ENCODE measurements at regions not wholly inside any gene's neighbourhood (a gene's known extent, or its start where the extent isn't known, plus 50 kb on each side); places are given as distances from the start of the nearest gene placed in this dataset.

GRCh38 chr3:111249421-111249820 is 177.8 kb downstream of the NECTIN3 start (continued):
- TF ChIP-seq CTCF (conservative IDR thresholded peaks at IDR 0.05; ENCODE audit: low read depth in 2 of 2), result no peak

GRCh38 chr3:111252779-111253178 is 181.2 kb downstream of the NECTIN3 start:
- TF ChIP-seq EZH2phosphoT487 (IDR thresholded peaks at IDR 0.05; ENCODE audit: unreplicated experiment), result no peak
- no peak for TF ChIP-seq EZH2 (IDR thresholded peaks at IDR 0.05; ENCODE audit: low read depth, unreplicated experiment)
- no peak for TF ChIP-seq ZNF331 (CRISPR knock-in tag; IDR thresholded peaks at IDR 0.05; ENCODE audit: low read depth)
- peak; percentile 45 to 60 for TF ChIP-seq CTCF (conservative IDR thresholded peaks at IDR 0.05; ENCODE audit: low read depth in 2 of 2)
- TF ChIP-seq ZNF114 (CRISPR knock-in tag; IDR thresholded peaks at IDR 0.05), result no peak
- no peak for TF ChIP-seq NANOG (IDR thresholded peaks at IDR 0.05; ENCODE audit: borderline replicate concordance)
- Histone ChIP-seq H3F3A (replicated peaks; ENCODE audit: low read depth) (no peaks in the 10 kb centered on the region), H3K36me3 (ENCODE audit: insufficient read depth) (no peaks in the 10 kb centered on the region), H4K20me1 (replicated peaks; ENCODE audit: insufficient read depth) (no peaks in the 10 kb centered on the region), H3K4me3 (no peak overlapping the region), H3K4me2 (no peak overlapping the region), H3K4me1 (ENCODE audit: insufficient read depth) (no peaks in the 10 kb centered on the region), H3K9me2 (ENCODE audit: insufficient read depth) (peaks cover 4% of the 10 kb centered on the region; the same call in 1 of the 2 replicates), H2AFZ (peak overlapping the region; percentile 43; the same call in 1 of the 2 replicates), H3K27ac (ENCODE audit: low read depth) (no peak overlapping the region), H3K27me3 (ENCODE audit: insufficient read depth) (no peaks in the 10 kb centered on the region), H3K79me2 (replicated peaks; ENCODE audit: insufficient read depth) (no peaks in the 10 kb centered on the region)
- Mint-ChIP-seq H3K4me3 (no peak overlapping the region), H3K9me3 (no peaks in the 10 kb centered on the region), H3K27me3 (ENCODE audit: insufficient read depth, low read depth, poor library complexity) (no peaks in the 10 kb centered on the region), H3K4me1 (no peaks in the 10 kb centered on the region), H3K27ac (no peak overlapping the region), H3K36me3 (ENCODE audit: low read depth) (no peaks in the 10 kb centered on the region)
- DNase-seq (ENCODE audit: low spot score) (peak; percentile 60), ATAC-seq (peak; percentile 66; the same call in 2 of the 3 replicates)

DNA sequence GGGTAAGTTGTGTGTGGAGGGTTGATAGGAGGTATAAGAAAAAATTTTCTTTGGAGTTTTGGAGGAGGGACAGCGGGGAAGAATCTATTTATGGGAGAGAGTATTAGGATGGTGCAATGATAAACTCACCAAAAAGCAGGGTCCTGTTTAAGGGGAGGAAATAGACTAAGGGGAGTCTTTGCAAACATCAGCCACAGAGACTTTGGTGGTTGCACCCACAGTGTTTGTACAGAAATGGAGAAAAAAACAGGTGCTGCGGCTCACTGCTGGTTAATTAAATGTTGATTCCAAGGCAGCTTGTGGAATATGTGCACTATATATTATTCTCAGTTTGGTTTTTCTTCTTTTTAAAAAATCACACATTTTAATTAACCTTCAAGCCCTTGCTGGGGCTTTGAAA is 182.1 kb downstream of the NECTIN3 start:
- Histone ChIP-seq H3K36me3 (ENCODE audit: insufficient read depth) (no peaks in the 10 kb centered on the region), H3K4me3 (no peak overlapping the region), H2AFZ (no peak overlapping the region; the same call in 1 of the 2 replicates), H3K4me2 (no peak overlapping the region), H3F3A (replicated peaks; ENCODE audit: low read depth) (no peaks in the 10 kb centered on the region), H3K79me2 (replicated peaks; ENCODE audit: insufficient read depth) (no peaks in the 10 kb centered on the region), H4K20me1 (replicated peaks; ENCODE audit: insufficient read depth) (no peaks in the 10 kb centered on the region), H3K27me3 (ENCODE audit: insufficient read depth) (no peaks in the 10 kb centered on the region), H3K4me1 (ENCODE audit: insufficient read depth) (no peaks in the 10 kb centered on the region), H3K27ac (ENCODE audit: low read depth) (no peak overlapping the region), H3K9me2 (ENCODE audit: insufficient read depth) (no peaks in the 10 kb centered on the region)
- Mint-ChIP-seq H3K27me3 (ENCODE audit: insufficient read depth, low read depth, poor library complexity) (no peaks in the 10 kb centered on the region), H3K27ac (no peak overlapping the region), H3K36me3 (ENCODE audit: low read depth) (no peaks in the 10 kb centered on the region), H3K9me3 (no peaks in the 10 kb centered on the region), H3K4me3 (no peak overlapping the region), H3K4me1 (no peaks in the 10 kb centered on the region)
- no peak for TF ChIP-seq STAT1 (IDR thresholded peaks at IDR 0.05; ENCODE audit: unreplicated experiment)
- no peak for TF ChIP-seq EZH2phosphoT487 (IDR thresholded peaks at IDR 0.05; ENCODE audit: unreplicated experiment)
- no peak for ATAC-seq
- no peak for DNase-seq (ENCODE audit: low spot score)
